GM21723 (cell line): ENCODE measurements at regions not wholly inside any gene's neighbourhood (a gene's known extent, or its start where the extent isn't known, plus 50 kb on each side); places are given as distances from the start of the nearest gene placed in this dataset.
A peak's percentile ranks its signal among the peaks of the same experiment; 100 is the strongest.
"Not testable (repeated sequence)": the region's sequence is repeated elsewhere in the genome, so short reads cannot be mapped to it uniquely, and the experiment has no call there.

Source experiments
- ATAC-seq: cut with Tn5 transposase; IDR thresholded peaks from one replicate; pipeline ENCODE4 v1.9.1; 2021; ENCODE audit warnings: mild to moderate bottlenecking, moderate library complexity; ENCODE audit not compliant: unreplicated experiment

DNA sequence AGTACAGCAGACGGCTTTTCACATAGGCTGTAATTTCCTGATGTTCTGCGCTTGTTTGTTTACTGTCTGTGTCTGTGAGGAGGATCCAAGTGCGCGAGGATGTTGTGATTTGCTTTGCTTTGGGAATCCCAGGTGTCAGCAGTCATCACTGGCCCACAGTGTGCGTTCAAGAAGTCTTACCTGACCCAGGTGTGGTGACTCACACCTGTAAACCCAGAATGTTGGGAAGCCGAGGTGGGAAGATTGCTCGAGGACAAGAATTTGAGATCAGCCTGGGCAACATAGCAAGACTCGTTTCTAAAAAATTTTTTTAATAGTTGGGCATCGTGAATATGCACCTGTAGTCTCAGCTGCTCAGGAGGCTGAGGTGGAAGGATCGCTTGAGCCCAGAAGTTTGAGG, 110.7 kb downstream of the CRLF3 start:
- ATAC-seq: not testable (repeated sequence)

- not testable (repeated sequence) for ATAC-seq
These were observed 111.6 kb downstream of the CRLF3 start for GRCh38 chr17:30712859-30713258.

DNA sequence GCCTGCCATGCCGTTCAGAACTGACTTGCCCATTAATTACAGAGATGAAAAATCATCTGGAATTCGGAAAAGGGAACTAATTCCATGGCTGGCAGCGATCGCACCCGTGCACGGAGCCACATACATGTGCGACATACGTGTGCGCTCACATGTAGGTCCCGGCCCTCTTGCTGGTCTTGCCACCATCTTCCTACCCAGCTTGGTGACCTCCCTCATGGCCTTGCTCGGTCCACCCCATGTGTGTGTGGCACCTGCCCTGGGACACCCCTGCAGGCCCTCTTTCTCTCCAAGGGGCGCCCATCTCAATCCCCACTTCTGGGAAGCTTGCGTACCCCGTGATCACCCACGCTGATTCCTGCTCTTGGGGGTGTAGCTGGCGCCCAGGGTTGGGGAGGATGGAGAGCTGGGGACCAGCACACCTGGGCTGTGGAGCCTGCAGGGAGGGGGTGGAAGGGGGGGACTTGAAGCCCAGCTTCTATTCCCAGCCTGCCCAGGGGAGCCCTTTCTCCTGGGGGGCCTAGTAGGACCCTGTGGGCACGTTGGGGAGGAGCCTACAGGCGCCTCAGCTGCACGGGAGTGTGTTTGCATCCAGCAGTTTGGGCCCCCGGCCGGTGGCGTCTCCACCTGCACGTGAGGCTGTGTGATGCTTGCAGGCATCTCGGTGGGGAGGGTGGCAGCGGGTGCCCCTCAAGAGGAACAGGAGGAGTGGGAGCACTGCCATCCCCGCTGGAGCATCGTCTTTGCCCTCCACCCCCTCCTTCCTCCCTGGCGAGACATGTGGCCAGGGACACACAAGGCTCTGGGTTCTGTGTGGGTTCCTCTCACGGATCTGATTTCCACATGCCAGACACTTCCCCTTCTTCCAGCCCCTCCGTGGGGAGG, 112.6 kb downstream of the CRLF3 start:
- ATAC-seq: not testable (repeated sequence)

- not testable (repeated sequence) for ATAC-seq
These were observed 113.3 kb downstream of the CRLF3 start for GRCh38 chr17:30711176-30711575.

GRCh38 chr17:30710276-30711088, 114.0 kb downstream of the CRLF3 start:
- not testable (repeated sequence) for ATAC-seq

GRCh38 chr17:30709561-30710275, 114.8 kb downstream of the CRLF3 start:
- ATAC-seq: not testable (repeated sequence)

- ATAC-seq: peak; percentile 21
These were observed 115.4 kb downstream of the CRLF3 start for GRCh38 chr17:30709096-30709495.

DNA sequence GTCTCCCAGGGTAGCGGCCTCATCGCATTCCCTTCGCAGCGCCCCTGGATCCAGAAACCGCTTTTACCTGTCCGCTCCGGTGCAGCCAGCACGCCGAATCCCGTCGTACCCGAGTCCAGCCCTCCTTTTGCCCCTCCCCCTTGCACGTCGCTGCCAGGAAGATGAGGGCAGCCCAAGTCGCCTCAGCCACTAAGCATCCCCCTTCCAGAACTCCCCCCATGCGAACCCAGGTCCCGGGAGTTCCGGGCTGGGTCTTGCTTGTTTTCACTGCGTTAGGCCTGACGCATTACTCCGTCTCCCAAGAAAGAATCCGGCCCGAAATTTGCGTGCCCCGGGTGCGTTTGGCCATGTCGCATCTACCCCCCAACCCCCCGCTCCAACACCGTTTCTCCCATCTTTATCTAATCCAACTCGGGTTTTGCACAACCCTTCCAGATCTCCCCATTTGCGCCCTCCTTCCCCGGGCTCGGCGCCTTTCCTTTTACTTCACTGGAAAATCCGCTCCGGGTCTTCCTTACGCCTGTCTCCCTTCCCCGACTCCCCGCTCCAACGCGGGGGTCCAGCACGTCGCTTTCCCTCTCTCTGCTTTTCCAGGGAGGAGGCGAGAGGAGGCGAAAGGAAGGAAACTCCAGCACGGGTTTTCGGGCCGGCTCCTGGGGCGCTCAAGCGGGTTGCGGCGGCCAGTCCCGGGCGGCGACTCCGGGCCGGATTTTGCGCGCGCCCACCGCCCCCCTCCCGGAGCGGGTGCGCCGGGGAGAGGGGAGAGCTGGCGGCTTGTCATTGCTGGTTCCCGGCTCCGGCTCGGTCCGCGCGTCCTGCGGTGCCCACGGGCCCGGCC, 116.0 kb downstream of the CRLF3 start:
- peak; percentile 43 for ATAC-seq

DNA sequence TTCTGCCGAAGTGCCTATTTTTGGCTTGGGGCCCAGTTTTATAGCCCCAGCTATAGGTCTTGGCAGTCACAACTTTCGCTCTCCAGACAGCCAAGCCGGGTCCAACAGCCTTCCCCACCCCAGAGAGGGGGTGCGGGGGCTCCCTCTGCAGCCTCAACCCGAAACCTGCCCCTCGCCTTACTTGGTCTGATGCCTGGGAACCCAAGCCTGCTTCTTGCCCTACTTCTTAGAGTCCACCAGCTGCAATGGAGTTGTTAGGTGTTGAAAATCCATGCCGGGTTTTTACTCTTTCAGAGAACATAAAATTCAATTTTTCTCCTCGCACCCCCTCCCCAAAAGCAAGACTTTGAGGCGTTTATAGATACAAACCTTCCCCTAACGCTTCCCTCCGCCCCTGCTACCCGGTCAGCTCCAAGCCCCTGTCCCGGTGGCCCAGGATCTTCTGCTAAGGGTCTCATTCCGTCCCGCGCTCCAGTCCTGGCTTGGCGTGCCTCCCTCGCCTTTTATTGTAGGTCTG, 116.7 kb downstream of the CRLF3 start:
- not testable (repeated sequence) for ATAC-seq

DNA sequence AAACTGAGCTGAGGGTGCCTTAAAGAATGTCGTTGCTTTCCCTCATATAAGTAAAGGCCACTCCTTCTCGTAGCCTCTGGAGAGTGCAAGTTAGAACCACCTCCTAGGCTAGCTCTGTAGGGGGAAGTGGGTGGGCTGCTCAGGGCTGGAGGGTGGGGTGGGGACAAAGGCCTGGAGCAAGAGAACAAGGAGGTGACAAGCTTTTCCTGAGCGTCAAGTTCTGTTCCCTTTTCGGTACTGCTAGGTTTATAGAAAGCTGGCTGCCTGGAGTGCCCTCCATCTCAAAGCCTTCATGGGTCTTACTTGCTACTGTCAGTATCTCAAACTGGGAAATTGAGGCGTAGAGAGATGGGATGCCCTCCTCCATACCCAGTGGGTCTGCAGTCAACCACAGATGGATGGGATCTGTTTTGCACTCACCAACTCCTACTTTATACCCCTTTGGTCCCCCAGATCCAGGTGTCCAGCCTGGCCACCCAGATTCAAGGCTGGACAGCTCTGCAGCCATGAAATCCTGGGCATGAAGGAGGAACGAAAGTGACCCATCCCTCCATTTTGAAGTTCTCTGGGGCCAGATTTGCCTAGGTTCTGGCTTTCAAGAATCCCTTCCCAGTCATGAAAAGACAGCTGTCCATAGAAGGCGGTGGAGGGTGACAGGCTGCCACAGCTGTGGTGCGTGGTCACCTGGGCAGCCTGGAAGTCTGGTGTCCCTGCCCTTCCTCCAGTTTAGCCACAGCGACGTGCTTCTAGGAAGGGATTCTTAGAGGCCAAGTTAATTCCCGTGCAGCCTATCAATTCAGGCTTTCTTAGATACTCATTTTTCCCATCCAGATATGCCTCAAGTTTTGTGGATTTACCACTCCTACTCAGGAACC, 117.8 kb downstream of the CRLF3 start:
- not testable (repeated sequence) for ATAC-seq

DNA sequence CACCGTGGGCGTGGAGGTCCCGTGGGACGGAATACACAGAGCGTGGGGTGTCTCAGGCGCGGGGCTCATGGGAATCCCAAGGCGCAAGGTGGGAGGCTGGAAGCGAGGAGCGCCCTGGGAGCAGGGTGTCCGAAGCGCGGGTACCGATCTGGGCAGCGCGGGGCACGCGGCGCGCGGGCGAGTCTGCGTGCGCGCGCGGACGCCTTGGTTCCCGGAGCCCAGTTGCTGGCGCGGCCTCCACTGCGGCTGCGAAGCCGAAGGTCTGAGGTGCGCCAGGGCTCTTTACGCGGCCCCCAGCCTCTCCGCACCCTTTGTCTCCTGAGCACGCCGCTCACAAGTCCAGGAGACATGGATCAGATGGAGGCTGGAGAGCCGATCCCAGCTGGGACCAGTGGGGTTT, 118.5 kb downstream of the CRLF3 start:
- ATAC-seq: not testable (repeated sequence)

DNA sequence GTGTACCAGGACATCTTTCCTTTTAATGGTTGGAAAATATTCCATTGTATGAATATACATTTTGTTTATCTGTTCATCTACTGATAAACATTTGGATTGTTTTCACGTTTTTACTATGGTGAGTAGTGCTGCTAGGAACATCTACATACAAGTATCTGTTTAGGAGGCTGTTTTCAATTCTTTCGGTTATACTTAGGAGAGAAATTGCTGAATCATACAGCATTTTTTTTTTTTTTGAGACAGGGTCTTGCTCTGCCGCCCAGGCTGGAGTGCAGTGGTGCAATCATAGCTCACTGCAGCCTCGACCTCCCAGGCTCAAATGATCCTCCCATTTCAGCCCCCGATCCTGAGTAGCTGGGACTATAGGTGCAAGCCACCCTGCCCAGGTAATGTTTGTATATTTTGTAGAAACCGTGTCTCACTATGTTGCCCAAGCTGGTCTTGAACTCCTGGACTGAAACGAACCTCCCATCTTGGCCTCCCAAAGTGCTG, 122.9 kb downstream of the CRLF3 start:
- no peak for ATAC-seq

DNA sequence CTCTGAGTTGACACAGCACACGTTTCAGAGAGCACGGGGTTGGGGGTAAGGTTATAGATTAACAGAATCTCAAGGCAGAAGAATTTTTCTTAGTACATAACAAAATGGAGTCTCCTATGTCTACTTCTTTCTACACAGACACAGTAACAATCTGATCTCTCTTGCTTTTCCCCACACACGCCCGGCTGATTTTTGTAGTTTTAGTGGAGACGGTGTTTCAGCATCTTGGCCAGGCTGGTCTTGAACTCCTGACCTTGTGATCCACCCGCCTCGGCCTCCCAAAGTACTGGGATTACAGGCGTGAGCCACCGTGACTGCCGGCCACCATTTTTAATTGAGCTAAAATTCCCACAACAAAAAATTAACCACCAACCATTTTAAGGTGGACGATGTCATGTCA, 123.7 kb downstream of the CRLF3 start:
- not testable (repeated sequence) for ATAC-seq

GRCh38 chr17:30697619-30698460, 126.7 kb downstream of the CRLF3 start:
- not testable (repeated sequence) for ATAC-seq

GRCh38 chr17:30696234-30696633, 128.3 kb downstream of the CRLF3 start:
- ATAC-seq: no peak

GRCh38 chr17:30695265-30695811, 129.2 kb downstream of the CRLF3 start:
- ATAC-seq: not testable (repeated sequence)

GRCh38 chr17:30693772-30694171, 130.7 kb downstream of the CRLF3 start:
- not testable (repeated sequence) for ATAC-seq
